ENCODE measurements at regions not wholly inside any gene's neighbourhood (a gene's known extent, or its start where the extent isn't known, plus 50 kb on each side); places are given as distances from the start of the nearest gene placed in this dataset.

DNA sequence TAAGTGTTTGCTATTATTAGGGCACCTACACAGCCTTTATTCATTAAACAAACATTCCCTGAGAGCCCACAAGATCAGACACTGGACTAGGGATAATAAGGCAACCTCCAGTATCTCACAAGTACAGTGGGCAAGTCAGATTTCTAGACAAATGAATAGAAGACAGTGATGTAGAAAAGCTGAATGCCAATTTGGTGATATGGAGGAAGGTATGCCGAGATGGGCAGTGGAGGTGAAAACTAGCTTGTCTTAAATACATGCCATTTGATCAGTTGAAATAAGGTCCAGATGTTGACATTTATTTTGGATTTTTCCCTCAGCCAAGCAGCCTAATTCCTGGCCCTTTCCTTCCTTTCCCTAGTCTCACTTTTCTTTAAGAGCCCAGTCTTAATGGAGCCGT lies 130.3 kb downstream of the RXFP2 start:
- TF ChIP-seq CCAR2 (optimal IDR thresholded peaks at IDR 0.05; ENCODE audit: low read depth, low read length): no peak
- TF ChIP-seq, protein P1, sequence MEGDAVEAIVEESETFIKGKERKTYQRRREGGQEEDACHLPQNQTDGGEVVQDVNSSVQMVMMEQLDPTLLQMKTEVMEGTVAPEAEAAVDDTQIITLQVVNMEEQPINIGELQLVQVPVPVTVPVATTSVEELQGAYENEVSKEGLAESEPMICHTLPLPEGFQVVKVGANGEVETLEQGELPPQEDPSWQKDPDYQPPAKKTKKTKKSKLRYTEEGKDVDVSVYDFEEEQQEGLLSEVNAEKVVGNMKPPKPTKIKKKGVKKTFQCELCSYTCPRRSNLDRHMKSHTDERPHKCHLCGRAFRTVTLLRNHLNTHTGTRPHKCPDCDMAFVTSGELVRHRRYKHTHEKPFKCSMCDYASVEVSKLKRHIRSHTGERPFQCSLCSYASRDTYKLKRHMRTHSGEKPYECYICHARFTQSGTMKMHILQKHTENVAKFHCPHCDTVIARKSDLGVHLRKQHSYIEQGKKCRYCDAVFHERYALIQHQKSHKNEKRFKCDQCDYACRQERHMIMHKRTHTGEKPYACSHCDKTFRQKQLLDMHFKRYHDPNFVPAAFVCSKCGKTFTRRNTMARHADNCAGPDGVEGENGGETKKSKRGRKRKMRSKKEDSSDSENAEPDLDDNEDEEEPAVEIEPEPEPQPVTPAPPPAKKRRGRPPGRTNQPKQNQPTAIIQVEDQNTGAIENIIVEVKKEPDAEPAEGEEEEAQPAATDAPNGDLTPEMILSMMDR (CRISPR knock-in tag; IDR thresholded peaks at IDR 0.05): no peak
- no peak for TF ChIP-seq KDM1A (CRISPR knock-in tag; IDR thresholded peaks at IDR 0.05)
- TF ChIP-seq STAT6 (CRISPR knock-in tag; IDR thresholded peaks at IDR 0.05; ENCODE audit: borderline replicate concordance): no peak
- TF ChIP-seq POLR2AphosphoS5 (IDR thresholded peaks at IDR 0.05; ENCODE audit: low read depth, low read length): no peak
- no peak for TF ChIP-seq MAF1 (CRISPR knock-in tag; IDR thresholded peaks at IDR 0.05; ENCODE audit: borderline replicate concordance)
- TF ChIP-seq REST (IDR thresholded peaks at IDR 0.05; ENCODE audit: borderline replicate concordance in 1 of 2, low read depth in 1 of 2, low read length in 2 of 2): no peak
- TF ChIP-seq POLR2A (IDR thresholded peaks at IDR 0.05; ENCODE audit: insufficient read depth in 1 of 2, low read depth in 2 of 2, low read length in 2 of 2): no peak
